OCI-LY1 (cell line): ENCODE measurements at regions not wholly inside any gene's neighbourhood (a gene's known extent, or its start where the extent isn't known, plus 50 kb on each side); places are given as distances from the start of the nearest gene placed in this dataset.

Experiments used
- H2AFZ ChIP-seq: fragments of 200-600 bp; sonication (generic), shearing (Covaris generic); 2 replicates; pipeline ENCODE4 v1.6.0; 2014; ENCODE audit warnings: antibody characterized with exemption, mild to moderate bottlenecking, low read length
- H3F3A ChIP-seq: fragments of 200-600 bp; sonication (generic), shearing (Covaris generic); 2 replicates; pipeline ENCODE4 v1.6.0; 2014; ENCODE audit warnings: mild to moderate bottlenecking, antibody characterized with exemption, low read length, moderate library complexity; ENCODE audit not compliant: insufficient read depth
- H3K27ac ChIP-seq: fragments of 200-600 bp; sonication (generic); 2 replicates; pipeline ENCODE4 v1.5.1; 2014; ENCODE audit warnings: low read length, mixed run types, mild to moderate bottlenecking, low read depth; ENCODE audit not compliant: poor library complexity, severe bottlenecking
- H3K27me3 ChIP-seq: fragments of 200-600 bp; sonication (generic); 2 replicates; pipeline ENCODE4 v1.6.0; 2014; ENCODE audit warnings: antibody characterized with exemption, mild to moderate bottlenecking, low read length, moderate library complexity; ENCODE audit not compliant: insufficient read depth
- H3K36me3 ChIP-seq: fragments of 200-600 bp; sonication (generic); 2 replicates; pipeline ENCODE4 v1.6.1; 2014; ENCODE audit warnings: mild to moderate bottlenecking, antibody characterized with exemption, low read length, moderate library complexity, mixed read lengths; ENCODE audit not compliant: insufficient read depth
- H3K4me1 ChIP-seq: fragments of 200-600 bp; sonication (generic); 2 replicates; pipeline ENCODE4 v1.5.1; 2014; ENCODE audit warnings: mild to moderate bottlenecking, low read length, moderate library complexity; ENCODE audit not compliant: insufficient read depth, severe bottlenecking
- H3K4me2 ChIP-seq: fragments of 200-600 bp; sonication (generic), shearing (Covaris generic); 2 replicates; pipeline ENCODE4 v1.6.1; 2014; ENCODE audit warnings: low read length
- H3K4me3 ChIP-seq: fragments of 200-600 bp; sonication (generic); 2 replicates; pipeline ENCODE4 v1.5.1; 2014; ENCODE audit warnings: low read length, low read depth, mild to moderate bottlenecking, mixed read lengths; ENCODE audit not compliant: poor library complexity, severe bottlenecking
- H3K79me2 ChIP-seq: fragments of 200-600 bp; shearing (Covaris generic); 2 replicates; pipeline ENCODE4 v1.6.1; 2016; ENCODE audit warnings: mixed run types, low read length, mixed read lengths; ENCODE audit not compliant: insufficient read depth
- H3K9ac ChIP-seq: fragments of 200-600 bp; sonication (generic), shearing (Covaris generic); 2 replicates; pipeline ENCODE4 v1.6.1; 2014; ENCODE audit warnings: mild to moderate bottlenecking, low read length, mixed read lengths
- H3K9me2 ChIP-seq: fragments of 200-600 bp; sonication (generic), shearing (Covaris generic); 2 replicates; pipeline ENCODE4 v1.6.1; 2014; ENCODE audit warnings: low read depth, mild to moderate bottlenecking, low read length, mixed read lengths
- H3K9me3 ChIP-seq: fragments of 200-600 bp; shearing (Covaris generic); 2 replicates; pipeline ENCODE4 v1.6.1; 2014; ENCODE audit warnings: low read length, mixed read lengths
- H4K20me1 ChIP-seq: fragments of 200-600 bp; sonication (generic), shearing (Covaris generic); 2 replicates; pipeline ENCODE4 v1.6.0; 2016; ENCODE audit warnings: mild to moderate bottlenecking, low read length; ENCODE audit not compliant: insufficient read depth
- CTCF ChIP-seq: fragments of 200-600 bp; sonication (generic), shearing (Covaris generic); IDR thresholded peaks from 2 replicates; pipeline ENCODE4 v1.5.1; 2017; ENCODE audit warnings: mild to moderate bottlenecking, antibody characterized with exemption, low read length, moderate library complexity, mixed read lengths
- EZH2 ChIP-seq: fragments of 200-600 bp; sonication (generic), shearing (Covaris generic); IDR thresholded peaks from 2 replicates; pipeline ENCODE4 v1.8.0; 2017; ENCODE audit warnings: borderline replicate concordance, mixed run types, mild to moderate bottlenecking, antibody characterized with exemption, low read length, moderate library complexity, mixed read lengths

DNA sequence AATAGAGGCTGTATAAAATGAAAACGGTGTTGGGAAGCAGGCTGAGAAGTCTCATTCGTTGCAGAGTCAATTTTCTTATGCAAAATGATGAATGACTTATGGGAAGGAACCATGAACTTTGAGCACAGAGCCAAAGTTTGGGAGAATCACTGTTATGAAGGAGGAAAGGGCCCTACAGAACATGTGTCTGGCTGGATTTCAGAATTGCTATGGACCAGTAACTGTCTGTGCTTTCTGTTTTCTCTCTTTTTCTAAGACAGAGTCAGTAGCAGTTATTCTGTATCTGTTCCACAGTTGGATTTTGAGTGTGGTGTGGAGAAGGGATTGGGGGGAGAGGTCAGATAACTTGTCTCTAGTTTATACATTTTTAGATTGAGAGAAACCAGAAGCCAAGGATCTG lies 265.0 kb upstream of the HS3ST1 start:
- no peaks in the 10 kb centered on the region for H3K4me1 ChIP-seq
- H3K9me2 ChIP-seq = no peaks in the 10 kb centered on the region
- no peaks in the 10 kb centered on the region for H4K20me1 ChIP-seq
- H3K79me2 ChIP-seq = no peaks in the 10 kb centered on the region
- H3F3A ChIP-seq = no peaks in the 10 kb centered on the region
- H3K9ac ChIP-seq = no peak overlapping the region
- H3K27me3 ChIP-seq = no peaks in the 10 kb centered on the region
- H3K9me3 ChIP-seq = no peaks in the 10 kb centered on the region
- H3K4me3 ChIP-seq = no peak overlapping the region
- no peak overlapping the region for H3K27ac ChIP-seq
- no peak overlapping the region for H2AFZ ChIP-seq
- H3K4me2 ChIP-seq = no peak overlapping the region
- no peak for TF ChIP-seq CTCF
- TF ChIP-seq EZH2 = no peak
- H3K36me3 ChIP-seq = no peaks in the 10 kb centered on the region

DNA sequence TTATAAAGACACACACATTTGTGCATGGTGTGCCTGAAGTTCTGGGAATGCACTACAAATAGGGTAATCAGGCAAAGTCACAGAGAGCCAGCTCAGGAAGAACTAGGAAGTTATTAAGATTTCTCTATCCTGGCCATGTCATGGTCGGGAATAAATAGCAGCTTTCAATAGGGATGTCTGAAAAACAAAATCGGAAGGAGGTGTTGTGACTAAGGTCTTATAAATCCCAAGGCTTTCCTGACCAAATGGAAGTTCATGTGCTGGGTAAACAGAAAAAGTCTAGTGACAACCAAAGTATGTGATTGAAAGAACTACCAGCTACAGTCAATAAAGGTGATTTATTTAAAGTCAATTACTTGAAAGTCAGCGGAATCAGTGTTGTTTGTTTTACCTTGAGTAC lies 262.5 kb upstream of the HS3ST1 start:
- TF ChIP-seq EZH2 (no peak), CTCF (no peak)
- no peak overlapping the region for H2AFZ ChIP-seq
- no peaks in the 10 kb centered on the region for H3K9me3 ChIP-seq
- no peak overlapping the region for H3K4me3 ChIP-seq
- H3K27ac ChIP-seq = no peak overlapping the region
- H3K9ac ChIP-seq = no peak overlapping the region
- no peak overlapping the region for H3K4me2 ChIP-seq
- H4K20me1 ChIP-seq = no peaks in the 10 kb centered on the region
- no peaks in the 10 kb centered on the region for H3K4me1 ChIP-seq
- H3K27me3 ChIP-seq = no peaks in the 10 kb centered on the region
- H3K79me2 ChIP-seq = no peaks in the 10 kb centered on the region
- no peaks in the 10 kb centered on the region for H3F3A ChIP-seq
- H3K9me2 ChIP-seq = no peaks in the 10 kb centered on the region
- no peaks in the 10 kb centered on the region for H3K36me3 ChIP-seq

DNA sequence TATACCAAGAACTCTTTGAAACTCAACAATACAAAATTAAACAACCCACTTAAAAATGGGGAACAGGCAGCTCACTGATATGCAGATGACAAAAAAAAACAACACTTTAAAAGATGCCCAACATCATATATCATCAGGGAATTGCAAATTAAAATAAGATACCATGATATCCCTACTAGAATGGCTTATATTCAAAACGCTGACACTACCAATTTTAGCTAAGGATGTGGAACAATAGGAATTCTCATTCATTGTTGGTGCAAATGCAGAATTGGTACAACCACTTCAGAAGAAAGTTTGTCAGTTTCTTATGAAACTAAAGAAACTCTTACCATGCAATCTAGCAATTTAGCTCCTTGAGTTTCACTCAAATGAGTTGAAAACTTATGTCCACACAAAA lies 259.0 kb upstream of the HS3ST1 start:
- Histone ChIP-seq H3K27ac (no peak overlapping the region), H4K20me1 (no peaks in the 10 kb centered on the region), H2AFZ (no peak overlapping the region), H3F3A (no peaks in the 10 kb centered on the region), H3K36me3 (no peaks in the 10 kb centered on the region), H3K4me1 (no peaks in the 10 kb centered on the region), H3K9ac (no peak overlapping the region), H3K9me2 (no peaks in the 10 kb centered on the region), H3K27me3 (no peaks in the 10 kb centered on the region), H3K9me3 (no peaks in the 10 kb centered on the region), H3K4me2 (no peak overlapping the region), H3K4me3 (no peak overlapping the region), H3K79me2 (no peaks in the 10 kb centered on the region)
- TF ChIP-seq CTCF (no peak), EZH2 (no peak)
